Endothelial cell of umbilical vein (primary cell): ENCODE measurements at regions not wholly inside any gene's neighbourhood (a gene's known extent, or its start where the extent isn't known, plus 50 kb on each side); places are given as distances from the start of the nearest gene placed in this dataset.
"Not testable (repeated sequence)": the region's sequence is repeated elsewhere in the genome, so short reads cannot be mapped to it uniquely, and the experiment has no call there.

Source experiments
- BruUV-seq: library from RNA; stranded (reverse); fragments of 400-500 nt; replicated peaks from 2 replicates; lab custom pipeline; 2021; lab: Mats Ljungman, UMichigan
- CTCF ChIA-PET: fragments of 300-600, 350-600 bp; sonication (Branson Sonifier 250); formaldehyde crosslinking; loops from one replicate; lab custom pipeline; 2021; ENCODE audit warnings: antibody characterized with exemption, inconsistent platforms; lab: Charles Lee
- POLR2A ChIA-PET: fragments of 300-600, 350-600 bp; sonication (Branson Sonifier 250); formaldehyde crosslinking; loops from one replicate; lab custom pipeline; 2021; ENCODE audit warnings: antibody characterized with exemption, inconsistent platforms; lab: Charles Lee
- DNase-seq: peaks from one replicate; pipeline ENCODE4 v3.0.0-alpha.2; 2011; ENCODE audit warnings: low read depth, low spot score
- FAIRE-seq: peaks from 2 replicates; lab custom pipeline; 2011; peaks lifted over from hg19 to GRCh38; lab: Jason Lieb, UNC
- H2AFZ ChIP-seq: 2 replicates; pipeline ENCODE4 v1.6.0; 2012; ENCODE audit warnings: low read depth, low read length, control low read depth, inconsistent platforms
- H3K27ac ChIP-seq: 2 replicates; pipeline ENCODE4 v1.5.1; 2011; ENCODE audit warnings: low read depth, mild to moderate bottlenecking, control low read depth, low read length, moderate library complexity; ENCODE audit not compliant: insufficient read depth
- H3K27me3 ChIP-seq, 2 experiments: 2 replicates each; pipeline versions ENCODE4 v1.6.0 to v1.6.1; 2011; ENCODE audit warnings: low read length in 2 of 2, mixed read lengths in 1 of 2; ENCODE audit not compliant: control insufficient read depth in 2 of 2, insufficient read depth in 2 of 2
- H3K36me3 ChIP-seq, 2 experiments: 2 replicates in 1 of 2; 3 replicates in 1 of 2; pipeline ENCODE4 v1.5.1; 2011; ENCODE audit warnings: low read length in 2 of 2, mild to moderate bottlenecking in 1 of 2, moderate library complexity in 1 of 2; ENCODE audit not compliant: control insufficient read depth in 2 of 2, insufficient read depth in 2 of 2; ENCODE audit errors: extremely low read depth in 1 of 2
- H3K4me1 ChIP-seq: 3 replicates; pipeline ENCODE4 v1.5.1; 2011; ENCODE audit warnings: mild to moderate bottlenecking, low read length; ENCODE audit not compliant: control insufficient read depth, insufficient read depth; ENCODE audit errors: extremely low read depth
- H3K4me2 ChIP-seq: 2 replicates; pipeline ENCODE4 v1.6.1; 2011; ENCODE audit warnings: low read length, control low read depth, mixed read lengths; ENCODE audit not compliant: insufficient read depth
- H3K4me3 ChIP-seq, 3 experiments: fragments of 200-600 bp in 1 of 3; sonication (generic), shearing (Covaris generic) in 1 of 3; replicated peaks in 1 of 3; 2 replicates each; pipeline ENCODE4 v1.5.1; 2011 to 2016; ENCODE audit warnings: control low read depth in 3 of 3, low read length in 3 of 3, mild to moderate bottlenecking in 2 of 3, inconsistent platforms in 1 of 3, low read depth in 1 of 3, moderate library complexity in 1 of 3; ENCODE audit not compliant: insufficient read depth in 1 of 3
- H3K79me2 ChIP-seq: 2 replicates; pipeline ENCODE4 v1.6.0; 2012; ENCODE audit warnings: low read length, inconsistent platforms; ENCODE audit not compliant: control insufficient read depth, insufficient read depth
- H3K9ac ChIP-seq: replicated peaks from 2 replicates; pipeline ENCODE3; 2011; ENCODE audit warnings: low read length, control low read depth; ENCODE audit not compliant: insufficient read depth; ENCODE audit errors: extremely low read depth
- H3K9me1 ChIP-seq: replicated peaks from 3 replicates; pipeline ENCODE4 v1.6.0; 2011; ENCODE audit warnings: mild to moderate bottlenecking, low read length; ENCODE audit not compliant: control insufficient read depth, insufficient read depth; ENCODE audit errors: extremely low read depth
- H3K9me3 ChIP-seq: replicated peaks from 2 replicates; pipeline ENCODE4 v1.5.1; 2012; ENCODE audit warnings: low read length, inconsistent platforms; ENCODE audit not compliant: control insufficient read depth, insufficient read depth
- H4K20me1 ChIP-seq: replicated peaks from 2 replicates; pipeline ENCODE3; 2011; ENCODE audit warnings: mild to moderate bottlenecking, low read length; ENCODE audit not compliant: control insufficient read depth, insufficient read depth; ENCODE audit errors: extremely low read depth
- dilution Hi-C: fragments of 300-500 bp; cut with MboI; formaldehyde crosslinking; loops from one replicate; pipeline ENCODE4 v1.15.0; 2019; ENCODE audit warnings: low sequenced_read_pairs; ENCODE audit not compliant: extremely low pct_ligation_motif_present
- intact Hi-C: fragments of 100-400 bp; cut with micrococcal nuclease; formaldehyde crosslinking; loops from one replicate; pipeline ENCODE4 v1.10.0; 2022

DNA sequence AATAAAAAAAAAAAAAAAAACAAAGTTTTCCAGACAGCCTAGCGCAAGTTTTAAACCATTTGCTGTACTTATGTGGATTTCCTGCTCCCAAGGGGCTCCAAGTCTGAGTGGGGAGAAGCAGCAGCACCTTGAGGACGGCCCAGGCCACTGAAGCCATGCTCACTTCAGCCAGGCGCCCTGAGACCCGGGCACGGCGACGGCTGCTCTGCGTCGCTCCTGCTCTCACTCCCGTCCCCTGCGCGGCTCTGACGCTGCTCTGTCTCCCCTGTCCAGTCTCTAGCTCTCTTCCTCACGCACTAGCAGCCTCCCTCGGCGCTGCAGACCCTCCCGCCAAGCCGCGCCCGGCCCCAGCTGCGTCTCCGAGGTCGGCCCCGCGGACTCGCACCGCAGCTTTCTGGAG is 67.4 kb upstream of the SPATA31A7 start:
- H3K27ac ChIP-seq, dilution Hi-C loops, DNase-seq, H2AFZ ChIP-seq, H3K79me2 ChIP-seq, intact Hi-C loops, FAIRE-seq, H4K20me1 ChIP-seq, H3K9ac ChIP-seq, H3K9me1 ChIP-seq, H3K9me3 ChIP-seq, H3K4me1 ChIP-seq, H3K27me3 ChIP-seq, H3K4me2 ChIP-seq, POLR2A ChIA-PET, H3K4me3 ChIP-seq, H3K36me3 ChIP-seq, CTCF ChIA-PET: not testable (repeated sequence)
- BruUV-seq = TSS peak; percentile 83
